Mesenchymal stem cell (in vitro differentiated cells and primary cell): ENCODE measurements at regions not wholly inside any gene's neighbourhood (a gene's known extent, or its start where the extent isn't known, plus 50 kb on each side); places are given as distances from the start of the nearest gene placed in this dataset.

Experiments used
- DNase-seq: peaks from one replicate; pipeline ENCODE4 v3.0.0-alpha.2; 2013
- H2AFZ ChIP-seq: one replicate; pipeline ENCODE4 v1.6.1; 2013; ENCODE audit warnings: low read depth, mild to moderate bottlenecking, control low read depth, inconsistent platforms, low read length, moderate library complexity
- H2AK5ac ChIP-seq: 2 replicates; pipeline ENCODE4 v1.6.1; 2013; ENCODE audit warnings: low read length, moderate library complexity, mild to moderate bottlenecking, inconsistent platforms; ENCODE audit not compliant: severe bottlenecking
- H2BK120ac ChIP-seq: one replicate; pipeline ENCODE4 v1.6.1; 2013; ENCODE audit warnings: low read depth, mild to moderate bottlenecking, inconsistent platforms, low read length, moderate library complexity
- H2BK12ac ChIP-seq, 2 experiments: one replicate each; pipeline ENCODE4 v1.6.1; 2013; ENCODE audit warnings: inconsistent platforms in 2 of 2, low read length in 2 of 2, mild to moderate bottlenecking in 2 of 2, moderate library complexity in 2 of 2, control low read depth in 1 of 2
- H2BK15ac ChIP-seq: one replicate; pipeline ENCODE4 v1.6.1; 2013; ENCODE audit warnings: mild to moderate bottlenecking, low read depth, inconsistent platforms; ENCODE audit not compliant: poor library complexity, severe bottlenecking
- H2BK5ac ChIP-seq: 2 replicates; pipeline ENCODE4 v1.6.1; 2013; ENCODE audit warnings: low read depth, mild to moderate bottlenecking, low read length, control low read depth, inconsistent platforms; ENCODE audit not compliant: poor library complexity, severe bottlenecking
- H3K14ac ChIP-seq, 2 experiments: one replicate each; pipeline ENCODE4 v1.6.1; 2013; ENCODE audit warnings: inconsistent platforms in 2 of 2, low read length in 2 of 2, control low read depth in 1 of 2, mild to moderate bottlenecking in 1 of 2, moderate library complexity in 1 of 2
- H3K18ac ChIP-seq, 2 experiments: one replicate each; pipeline ENCODE4 v1.6.1; 2013; ENCODE audit warnings: inconsistent platforms in 2 of 2, low read length in 2 of 2, control low read depth in 1 of 2, low read depth in 1 of 2, mild to moderate bottlenecking in 1 of 2
- H3K23ac ChIP-seq, 2 experiments: one replicate each; pipeline ENCODE4 v1.6.1; 2013; ENCODE audit warnings: inconsistent platforms in 2 of 2, low read length in 2 of 2, mild to moderate bottlenecking in 2 of 2, moderate library complexity in 2 of 2, control low read depth in 1 of 2
- H3K27ac ChIP-seq: 2 replicates; pipeline ENCODE4 v1.5.1; 2013; ENCODE audit warnings: mild to moderate bottlenecking, moderate library complexity, low read length, control low read depth, inconsistent platforms; ENCODE audit not compliant: poor library complexity, severe bottlenecking
- H3K27me3 ChIP-seq, 2 experiments: 2 replicates each; pipeline versions ENCODE4 v1.6.1 to v1.7.0; 2013; ENCODE audit warnings: low read length in 2 of 2, mild to moderate bottlenecking in 2 of 2, moderate library complexity in 2 of 2, control low read depth in 1 of 2, inconsistent platforms in 1 of 2; ENCODE audit not compliant: control insufficient read depth in 1 of 2, insufficient read depth in 1 of 2
- H3K36me3 ChIP-seq, 2 experiments: 2 replicates each; pipeline versions ENCODE4 v1.6.1 to v1.7.0; 2013; ENCODE audit warnings: low read length in 2 of 2, control low read depth in 1 of 2, inconsistent platforms in 1 of 2, low read depth in 1 of 2, mild to moderate bottlenecking in 1 of 2; ENCODE audit not compliant: insufficient read depth in 2 of 2, control insufficient read depth in 1 of 2
- H3K4ac ChIP-seq, 2 experiments: one replicate each; pipeline ENCODE4 v1.6.1; 2013; ENCODE audit warnings: inconsistent platforms in 2 of 2, low read length in 2 of 2, mild to moderate bottlenecking in 2 of 2, moderate library complexity in 2 of 2, control low read depth in 1 of 2, low read depth in 1 of 2
- H3K4me1 ChIP-seq: 2 replicates; pipeline ENCODE4 v1.6.1; 2013; ENCODE audit warnings: low read depth, low read length, control low read depth; ENCODE audit not compliant: control insufficient read depth, insufficient read depth
- H3K4me2 ChIP-seq: 2 replicates; pipeline ENCODE4 v1.6.1; 2013; ENCODE audit warnings: low read length, mild to moderate bottlenecking, inconsistent platforms; ENCODE audit not compliant: poor library complexity, severe bottlenecking
- H3K4me3 ChIP-seq, 2 experiments: 2 replicates each; pipeline versions ENCODE4 v1.5.1 to v1.7.0; 2013; ENCODE audit warnings: low read length in 2 of 2, mild to moderate bottlenecking in 2 of 2, control low read depth in 1 of 2, low read depth in 1 of 2; ENCODE audit not compliant: insufficient read depth in 1 of 2
- H3K79me1 ChIP-seq: replicated peaks from 2 replicates; pipeline ENCODE4 v1.6.1; 2013; ENCODE audit warnings: mild to moderate bottlenecking, control low read depth, low read length, inconsistent platforms; ENCODE audit not compliant: poor library complexity, severe bottlenecking
- H3K9ac ChIP-seq: 2 replicates; pipeline ENCODE4 v1.7.0; 2013; ENCODE audit warnings: mild to moderate bottlenecking, low read length, moderate library complexity
- H3K9me3 ChIP-seq: 2 replicates; pipeline ENCODE4 v1.7.0; 2013; ENCODE audit warnings: mild to moderate bottlenecking, low read length; ENCODE audit not compliant: control insufficient read depth
- H4K8ac ChIP-seq: one replicate; pipeline ENCODE4 v1.6.1; 2013; ENCODE audit warnings: inconsistent platforms, mild to moderate bottlenecking, low read length, moderate library complexity
- H4K91ac ChIP-seq: one replicate; pipeline ENCODE4 v1.6.1; 2013; ENCODE audit warnings: mild to moderate bottlenecking, low read length, inconsistent platforms
- WGBS: methylation state at CpG from one replicate; pipeline ENCODE4 v1.1.7; 2013; ENCODE audit warnings: mixed read lengths; 5-methylcytosine and 5-hydroxymethylcytosine counted together

- H4K8ac ChIP-seq, result no peak overlapping the region
- no peak overlapping the region for H2AK5ac ChIP-seq
- no peak overlapping the region for H2AFZ ChIP-seq
- H3K9ac ChIP-seq, result no peak overlapping the region
- no peak overlapping the region for H2BK12ac ChIP-seq
- H3K36me3 ChIP-seq, result no peaks in the 10 kb centered on the region
- WGBS, result no CpG with 5 or more reads among the region's 2 CpGs
- H3K27me3 ChIP-seq, result no peaks in the 10 kb centered on the region
- H2BK5ac ChIP-seq, result no peak overlapping the region
- no peak overlapping the region for H3K18ac ChIP-seq
- H3K4me3 ChIP-seq, result no peak overlapping the region
- H3K9me3 ChIP-seq, result no peaks in the 10 kb centered on the region
- no peak overlapping the region for H2BK120ac ChIP-seq
- H4K91ac ChIP-seq, result no peak overlapping the region
- no peak overlapping the region for H3K14ac ChIP-seq
- no peak for DNase-seq
- H3K79me1 ChIP-seq, result no peaks in the 10 kb centered on the region
- no peak overlapping the region for H3K4me2 ChIP-seq
- no peaks in the 10 kb centered on the region for H3K4me1 ChIP-seq
- H3K23ac ChIP-seq, result no peak overlapping the region
- no peak overlapping the region for H3K27ac ChIP-seq
- no peak overlapping the region for H3K4ac ChIP-seq
- H2BK15ac ChIP-seq, result no peak overlapping the region
Measured at GRCh38 chr4:84019626-84020025, 479.5 kb downstream of the NKX6-1 start.

GRCh38 chr4:84003046-84003445 is 467.1 kb downstream of the GPAT3 start:
- Histone ChIP-seq H2BK12ac (no peak overlapping the region), H4K8ac (no peak overlapping the region), H3K27ac (no peak overlapping the region), H2AK5ac (no peak overlapping the region), H2BK15ac (no peak overlapping the region), H2AFZ (no peak overlapping the region), H3K36me3 (no peaks in the 10 kb centered on the region), H3K9ac (no peak overlapping the region), H3K4me1 (no peaks in the 10 kb centered on the region), H3K4ac (no peak overlapping the region), H3K79me1 (no peaks in the 10 kb centered on the region), H2BK120ac (no peak overlapping the region), H3K9me3 (no peaks in the 10 kb centered on the region), H4K91ac (no peak overlapping the region), H3K14ac (no peak overlapping the region), H3K4me2 (no peak overlapping the region), H2BK5ac (no peak overlapping the region), H3K23ac (no peak overlapping the region), H3K27me3 (no peaks in the 10 kb centered on the region), H3K18ac (no peak overlapping the region), H3K4me3 (no peak overlapping the region)
- WGBS, result 94% methylated on average over 2 of the region's 2 CpGs
- no peak for DNase-seq

- Histone ChIP-seq H3K79me1 (no peaks in the 10 kb centered on the region), H3K4me3 (no peak overlapping the region), H2BK120ac (no peak overlapping the region), H3K14ac (no peak overlapping the region), H3K27me3 (no peaks in the 10 kb centered on the region), H2BK12ac (no peak overlapping the region), H3K4me1 (no peaks in the 10 kb centered on the region), H3K4ac (no peak overlapping the region), H2AK5ac (no peak overlapping the region), H3K18ac (no peak overlapping the region), H3K9ac (no peak overlapping the region), H3K9me3 (no peaks in the 10 kb centered on the region), H2AFZ (no peak overlapping the region), H3K27ac (no peak overlapping the region), H4K8ac (no peak overlapping the region), H2BK5ac (no peak overlapping the region), H3K4me2 (no peak overlapping the region), H4K91ac (no peak overlapping the region), H3K36me3 (no peaks in the 10 kb centered on the region), H3K23ac (no peak overlapping the region), H2BK15ac (no peak overlapping the region)
- DNase-seq, result no peak
- 91% methylated on average over 2 of the region's 2 CpGs for WGBS
Measured at GRCh38 chr4:84001876-84002569, 466.1 kb downstream of the GPAT3 start.

- H3K9me3 ChIP-seq, result no peaks in the 10 kb centered on the region
- H3K14ac ChIP-seq, result no peak overlapping the region
- no peak overlapping the region for H2AK5ac ChIP-seq
- H3K27me3 ChIP-seq, result no peaks in the 10 kb centered on the region
- H3K4me1 ChIP-seq, result no peaks in the 10 kb centered on the region
- H3K4me3 ChIP-seq, result no peak overlapping the region
- H3K27ac ChIP-seq, result no peak overlapping the region
- H3K4ac ChIP-seq, result no peak overlapping the region
- no peak overlapping the region for H3K23ac ChIP-seq
- WGBS, result 58% methylated on average over 3 of the region's 3 CpGs
- H3K4me2 ChIP-seq, result no peak overlapping the region
- H3K36me3 ChIP-seq, result no peaks in the 10 kb centered on the region
- H2AFZ ChIP-seq, result no peak overlapping the region
- H2BK12ac ChIP-seq, result no peak overlapping the region
- H3K79me1 ChIP-seq, result no peaks in the 10 kb centered on the region
- H3K18ac ChIP-seq, result no peak overlapping the region
- no peak for DNase-seq
- no peak overlapping the region for H2BK5ac ChIP-seq
- H2BK120ac ChIP-seq, result no peak overlapping the region
- no peak overlapping the region for H3K9ac ChIP-seq
- no peak overlapping the region for H4K91ac ChIP-seq
- no peak overlapping the region for H2BK15ac ChIP-seq
- no peak overlapping the region for H4K8ac ChIP-seq
Measured at GRCh38 chr4:83996254-83996653, 460.3 kb downstream of the GPAT3 start.
